Upper lobe of right lung (tissue), 1 donor: ENCODE measurements at regions not wholly inside any gene's neighbourhood (a gene's known extent, or its start where the extent isn't known, plus 50 kb on each side); places are given as distances from the start of the nearest gene placed in this dataset.

Experiments
- ATAC-seq: fragments of 200-7000 bp; cut with Tn5 transposase; one replicate; pipeline ENCODE4 v1.9.1; 2020; ENCODE audit warnings: mild to moderate bottlenecking, moderate library complexity
- DNase-seq: peaks from one replicate; pipeline ENCODE4 v3.0.0-alpha.2; 2020
- H3K27ac ChIP-seq: fragments of 200-600 bp; one replicate; pipeline ENCODE4 v1.8.0; 2022
- H3K27me3 ChIP-seq: fragments of 200-600 bp; one replicate; pipeline ENCODE4 v1.8.0; 2022; ENCODE audit warnings: mild to moderate bottlenecking
- H3K36me3 ChIP-seq: fragments of 200-600 bp; one replicate; pipeline ENCODE4 v1.8.0; 2022
- H3K4me1 ChIP-seq: fragments of 200-600 bp; one replicate; pipeline ENCODE4 v1.8.0; 2022
- H3K4me3 ChIP-seq: fragments of 200-600 bp; one replicate; pipeline ENCODE4 v1.8.0; 2022; ENCODE audit warnings: mild to moderate bottlenecking
- H3K9me3 ChIP-seq: fragments of 200-600 bp; one replicate; pipeline ENCODE4 v1.8.0; 2022
- CTCF ChIP-seq: fragments of 200-600 bp; IDR thresholded peaks from one replicate; pipeline ENCODE4 v1.8.0; 2022; ENCODE audit warnings: antibody characterized with exemption
- intact Hi-C: fragments of 100-400 bp; cut with DNase I; formaldehyde crosslinking; loops from one replicate; pipeline ENCODE4 v1.11.0; 2022
- donor health status: DM: no; HTN: yes; CAD: no; lungs with severe emphysema.

- H3K27ac ChIP-seq: no peak overlapping the region
- H3K9me3 ChIP-seq: no peaks in the 10 kb centered on the region
- intact Hi-C loops: no loop called here
- TF ChIP-seq CTCF: no peak
- DNase-seq (no peak), ATAC-seq (no peak)
- no peaks in the 10 kb centered on the region for H3K4me1 ChIP-seq
- H3K36me3 ChIP-seq: no peaks in the 10 kb centered on the region
- no peak overlapping the region for H3K4me3 ChIP-seq
- no peaks in the 10 kb centered on the region for H3K27me3 ChIP-seq
Observed at GRCh38 chr5:61719124-61719523, 387.1 kb downstream of the ZSWIM6 start.

GRCh38 chr5:61720829-61721228 lies 388.8 kb downstream of the ZSWIM6 start:
- ATAC-seq: no peak
- DNase-seq: no peak
- no peak overlapping the region for H3K27ac ChIP-seq
- no peaks in the 10 kb centered on the region for H3K27me3 ChIP-seq
- intact Hi-C loops: no loop called here
- no peak for TF ChIP-seq CTCF
- no peaks in the 10 kb centered on the region for H3K4me1 ChIP-seq
- no peaks in the 10 kb centered on the region for H3K36me3 ChIP-seq
- H3K4me3 ChIP-seq: no peak overlapping the region
- no peaks in the 10 kb centered on the region for H3K9me3 ChIP-seq

- H3K36me3 ChIP-seq: no peaks in the 10 kb centered on the region
- H3K4me1 ChIP-seq: no peaks in the 10 kb centered on the region
- no peak overlapping the region for H3K4me3 ChIP-seq
- no peak for DNase-seq
- no peaks in the 10 kb centered on the region for H3K9me3 ChIP-seq
- intact Hi-C loops: no loop called here
- H3K27me3 ChIP-seq: no peaks in the 10 kb centered on the region
- no peak for ATAC-seq
- H3K27ac ChIP-seq: no peak overlapping the region
- no peak for TF ChIP-seq CTCF
Observed at GRCh38 chr5:61724102-61724501, 392.0 kb downstream of the ZSWIM6 start.

- DNase-seq: no peak
- intact Hi-C loops: no loop called here
- no peak for TF ChIP-seq CTCF
- ATAC-seq: no peak
- Histone ChIP-seq H3K36me3 (no peaks in the 10 kb centered on the region), H3K27ac (no peak overlapping the region), H3K4me3 (no peak overlapping the region), H3K27me3 (no peaks in the 10 kb centered on the region), H3K9me3 (no peaks in the 10 kb centered on the region), H3K4me1 (no peaks in the 10 kb centered on the region)
Observed at GRCh38 chr5:61728287-61728686, 396.2 kb downstream of the ZSWIM6 start.

GRCh38 chr5:61730866-61731265 lies 398.8 kb downstream of the ZSWIM6 start:
- Histone ChIP-seq H3K4me1 (no peaks in the 10 kb centered on the region), H3K27me3 (no peaks in the 10 kb centered on the region), H3K9me3 (no peaks in the 10 kb centered on the region), H3K27ac (no peak overlapping the region), H3K4me3 (no peak overlapping the region), H3K36me3 (no peaks in the 10 kb centered on the region)
- ATAC-seq (no peak), DNase-seq (no peak)
- TF ChIP-seq CTCF: no peak
- intact Hi-C loops: no loop called here

- no peaks in the 10 kb centered on the region for H3K36me3 ChIP-seq
- no peaks in the 10 kb centered on the region for H3K27me3 ChIP-seq
- no peaks in the 10 kb centered on the region for H3K4me1 ChIP-seq
- no peak for ATAC-seq
- DNase-seq: no peak
- no peak for TF ChIP-seq CTCF
- no peaks in the 10 kb centered on the region for H3K9me3 ChIP-seq
- no peak overlapping the region for H3K27ac ChIP-seq
- no peak overlapping the region for H3K4me3 ChIP-seq
- intact Hi-C loops: no loop called here
Observed at GRCh38 chr5:61731267-61731945, 399.3 kb downstream of the ZSWIM6 start.
